ENCODE measurements at regions not wholly inside any gene's neighbourhood (a gene's known extent, or its start where the extent isn't known, plus 50 kb on each side); places are given as distances from the start of the nearest gene placed in this dataset.

GRCh38 chr3:176579711-176580185, 617.5 kb downstream of the TBL1XR1 start:
- no peak for TF ChIP-seq E2F1 (CRISPR knock-in tag; IDR thresholded peaks at IDR 0.05)
- no peak for TF ChIP-seq AFF4 (CRISPR knock-in tag; IDR thresholded peaks at IDR 0.05)
- TF ChIP-seq CTCF (CRISPR knock-in tag; IDR thresholded peaks at IDR 0.05) = no peak
- no peak for TF ChIP-seq NR2C2 (CRISPR knock-in tag; IDR thresholded peaks at IDR 0.05; ENCODE audit: borderline replicate concordance)
- TF ChIP-seq CREB1 (IDR thresholded peaks at IDR 0.05) = no peak
- TF ChIP-seq CREB1 (CRISPR knock-in tag; IDR thresholded peaks at IDR 0.05) = no peak
- TF ChIP-seq FIP1L1 (IDR thresholded peaks at IDR 0.05; ENCODE audit: borderline replicate concordance, insufficient read depth, low read depth, low read length) = no peak
- no peak for TF ChIP-seq ZBTB21 (CRISPR knock-in tag; IDR thresholded peaks at IDR 0.05)
- no peak for TF ChIP-seq ZNF574 (CRISPR knock-in tag; IDR thresholded peaks at IDR 0.05)
